Amygdala (tissue), 56 donors: ENCODE measurements at regions not wholly inside any gene's neighbourhood (a gene's known extent, or its start where the extent isn't known, plus 50 kb on each side); places are given as distances from the start of the nearest gene placed in this dataset.
"Not testable (repeated sequence)": the region's sequence is repeated elsewhere in the genome, so short reads cannot be mapped to it uniquely, and the experiment has no call there.

Experiments used
- DNase-seq, 56 donors: peaks; one replicate each; lab custom pipeline; 2025; lab: John Stamatoyannopoulos, UW

DNA sequence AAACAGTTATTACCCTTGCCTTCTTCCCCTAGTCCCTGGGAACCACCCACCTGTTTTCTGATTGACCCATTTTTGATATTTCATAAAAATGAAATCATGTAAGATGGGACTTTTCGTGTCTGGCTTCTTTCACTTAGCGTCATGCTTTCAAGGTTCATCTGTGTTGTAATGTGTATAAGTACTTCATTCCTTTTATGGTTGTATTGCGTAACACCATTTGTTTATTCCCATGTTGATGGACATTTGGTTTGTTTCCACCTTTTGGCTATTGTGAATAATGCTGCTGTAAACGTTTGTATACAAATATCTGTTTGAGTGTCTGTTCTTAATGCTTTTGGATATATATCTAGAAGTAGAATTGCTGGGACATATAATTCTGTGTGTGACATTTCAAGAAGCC lies 650.1 kb upstream of the COX7C start:
- DNase-seq: no peak

DNA sequence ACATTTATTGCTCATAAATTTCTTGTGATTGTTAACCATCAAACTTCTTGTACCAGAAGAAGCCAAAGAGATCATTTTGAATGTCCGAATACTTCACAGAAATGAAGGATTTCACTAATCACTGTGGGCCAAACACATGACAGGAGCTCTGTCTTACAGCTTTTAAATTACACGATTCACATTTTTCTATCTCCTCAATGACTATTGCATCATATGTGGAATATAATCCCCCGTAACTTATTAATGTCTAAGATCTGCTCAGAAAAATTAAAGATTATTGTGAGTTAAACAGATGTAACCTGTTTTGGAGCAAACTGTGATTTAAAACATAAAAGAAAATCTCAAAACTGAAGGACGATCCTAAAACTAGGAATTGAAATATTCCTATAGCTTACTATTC lies 645.2 kb upstream of the COX7C start:
- DNase-seq: no peak

DNA sequence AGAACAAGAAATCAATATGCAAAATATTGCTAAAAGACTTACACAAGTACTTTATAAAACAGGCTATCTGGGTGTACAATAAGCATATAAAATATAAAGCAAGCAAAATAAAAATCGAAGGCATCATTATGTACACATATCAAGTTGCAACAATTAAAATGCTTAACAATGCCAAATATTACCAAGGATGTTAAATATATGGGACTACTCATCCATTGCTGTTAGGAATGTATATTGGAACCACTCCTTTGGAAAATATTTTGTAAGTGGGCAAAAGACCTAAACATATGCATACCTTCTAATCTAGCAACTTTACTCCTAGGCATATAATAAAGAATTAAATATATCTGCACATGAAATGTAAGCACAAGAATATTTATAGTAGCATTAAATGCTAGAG lies 632.6 kb upstream of the COX7C start:
- no peak for DNase-seq

DNA sequence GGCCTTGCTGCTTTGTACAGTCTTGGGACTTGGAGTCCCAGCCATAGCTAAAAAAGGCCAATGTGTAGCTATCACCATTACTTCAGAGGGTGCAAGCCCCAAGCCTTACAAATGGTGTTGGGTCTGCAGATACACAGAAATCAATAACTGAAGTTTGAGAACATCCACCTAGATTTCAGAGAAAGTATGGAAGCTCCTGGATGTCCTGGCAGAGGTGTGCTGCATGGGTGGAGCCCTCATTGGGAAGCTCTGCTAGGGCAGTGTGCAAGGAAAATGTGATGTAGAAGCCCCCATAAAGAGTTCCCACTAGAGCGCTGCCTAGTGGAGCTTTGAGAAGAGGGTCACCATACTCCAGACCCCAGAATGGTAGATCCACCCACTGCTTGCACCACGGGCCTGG lies 626.7 kb upstream of the COX7C start:
- no peak for DNase-seq

DNA sequence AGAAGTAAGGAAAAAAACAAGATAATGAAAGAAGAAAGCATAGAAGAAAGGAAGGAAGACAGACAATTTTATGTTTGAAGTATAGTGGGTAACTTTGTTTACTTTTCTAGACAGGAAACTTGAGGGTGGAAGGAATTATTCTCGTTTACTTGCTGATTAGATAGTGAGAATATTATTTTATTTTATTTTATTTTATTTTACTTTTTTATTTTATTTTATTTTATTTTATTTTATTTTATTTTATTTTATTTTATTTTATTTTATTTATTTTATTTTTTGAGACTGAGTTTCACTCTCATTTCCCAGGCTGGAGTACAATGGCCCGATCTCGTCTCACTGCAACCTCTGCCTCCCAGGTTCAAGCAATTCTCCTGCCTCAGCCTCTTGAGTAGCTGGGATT lies 623.1 kb upstream of the COX7C start:
- not testable (repeated sequence) for DNase-seq

DNA sequence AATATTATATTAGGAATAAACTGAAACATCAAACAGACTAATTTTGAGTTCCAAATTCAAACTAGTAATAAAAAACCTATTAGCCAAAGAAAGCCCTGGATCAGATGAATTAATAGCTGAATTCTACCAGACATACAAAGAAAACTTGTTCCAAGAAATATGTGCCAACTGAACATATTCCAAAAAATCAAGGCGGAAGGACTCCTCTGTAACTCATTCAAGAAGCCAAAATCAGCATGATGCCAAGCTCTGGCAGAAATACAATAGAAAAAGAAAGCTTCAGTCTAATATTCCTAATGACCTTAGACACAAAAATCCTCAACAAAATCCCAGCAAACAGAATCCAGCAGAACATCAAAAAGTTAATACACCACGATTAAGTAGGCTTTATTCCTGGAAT lies 619.1 kb upstream of the COX7C start:
- no peak for DNase-seq

DNA sequence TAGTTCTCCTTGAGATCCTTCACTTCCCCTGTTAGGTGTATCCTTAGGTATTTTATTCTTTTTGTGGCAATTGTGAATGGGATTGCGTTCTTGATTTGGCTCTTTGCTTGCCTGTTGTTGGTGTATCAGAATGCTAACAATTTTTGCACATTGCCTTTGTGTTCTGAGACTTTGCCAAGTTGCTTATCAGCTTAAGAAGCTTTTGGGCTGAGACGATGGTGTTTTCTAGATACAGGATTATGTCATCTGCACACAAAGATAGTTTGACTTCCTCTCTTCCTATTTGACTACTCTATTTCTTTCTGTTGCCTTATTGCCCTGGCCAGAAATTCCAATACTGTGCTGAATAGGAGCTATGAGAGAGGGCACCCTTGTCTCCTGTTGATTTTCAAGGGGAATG lies 609.4 kb upstream of the COX7C start:
- DNase-seq: no peak

DNA sequence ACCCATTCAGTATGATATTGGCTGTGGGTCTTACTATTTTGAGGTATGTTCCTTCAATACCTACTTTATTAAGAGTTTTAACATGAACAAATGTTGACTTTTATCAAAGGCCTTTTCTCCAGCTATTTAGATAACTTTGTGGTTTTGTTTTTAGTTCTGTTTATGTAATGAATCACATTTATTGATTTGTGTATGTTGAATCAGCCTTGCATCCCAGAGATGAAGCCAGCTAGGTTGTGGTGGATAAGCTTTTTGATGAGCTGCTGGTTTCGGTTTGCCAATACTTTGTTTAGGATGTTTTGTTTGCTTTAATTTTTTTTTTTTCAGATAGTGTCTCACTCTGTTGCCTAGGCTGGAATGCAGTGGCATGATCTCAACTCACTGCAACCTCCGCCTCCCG lies 609.0 kb upstream of the COX7C start:
- no peak for DNase-seq

DNA sequence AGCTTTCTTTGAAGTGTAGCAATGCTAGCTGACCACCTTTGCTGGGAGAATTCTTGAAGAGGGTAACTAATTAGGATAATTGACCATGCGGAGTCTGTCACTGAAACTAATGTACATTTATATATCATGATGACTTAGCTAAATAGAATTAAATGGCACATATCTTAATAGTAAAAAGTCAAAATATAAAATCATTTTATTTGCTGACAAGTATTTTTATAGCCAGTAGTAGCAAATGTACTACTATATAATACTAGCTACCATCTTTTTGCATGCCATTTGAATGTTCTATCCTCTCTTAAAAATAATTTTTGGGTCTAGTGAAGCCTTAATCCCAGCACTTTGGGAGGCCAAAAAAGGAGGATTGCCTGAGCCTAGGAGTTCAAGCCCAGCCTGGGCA lies 605.8 kb upstream of the COX7C start:
- DNase-seq: no peak

DNA sequence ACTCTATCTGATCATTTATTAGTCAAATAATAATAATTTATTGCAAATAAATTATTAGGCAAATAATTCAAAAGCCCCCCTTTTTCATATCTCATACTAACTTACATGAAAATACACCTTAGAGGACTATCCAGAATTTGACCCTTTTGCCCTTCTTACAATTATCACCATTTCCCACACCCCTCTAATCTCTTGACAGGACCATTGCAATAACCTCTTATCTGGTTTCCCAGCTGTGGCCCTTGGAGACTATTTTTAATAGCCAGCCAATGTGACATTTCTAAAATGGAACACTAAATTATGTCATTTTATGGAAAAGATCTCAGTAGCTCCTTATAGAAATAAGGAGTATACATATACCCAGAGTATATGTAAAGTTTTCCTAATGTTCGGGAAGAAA lies 588.4 kb upstream of the COX7C start:
- no peak for DNase-seq

DNA sequence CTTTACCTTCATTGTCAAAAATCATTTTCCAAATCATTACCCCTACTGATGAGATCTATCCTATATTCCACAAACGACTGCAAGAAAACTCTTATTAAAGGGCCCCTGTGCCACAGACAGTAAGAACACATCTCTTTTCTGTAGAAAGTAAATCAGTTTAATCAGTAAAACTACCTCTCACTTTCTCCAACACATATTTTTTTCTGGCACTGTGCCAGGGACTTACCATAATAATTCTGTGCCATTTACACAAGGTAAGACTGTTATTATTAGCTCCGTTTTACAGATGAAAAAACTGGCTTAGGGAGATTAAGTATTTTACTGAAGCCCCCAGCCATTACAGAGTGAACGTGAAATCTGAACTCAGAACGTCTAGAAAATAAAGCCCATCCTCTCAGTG lies 587.0 kb upstream of the COX7C start:
- DNase-seq: no peak

DNA sequence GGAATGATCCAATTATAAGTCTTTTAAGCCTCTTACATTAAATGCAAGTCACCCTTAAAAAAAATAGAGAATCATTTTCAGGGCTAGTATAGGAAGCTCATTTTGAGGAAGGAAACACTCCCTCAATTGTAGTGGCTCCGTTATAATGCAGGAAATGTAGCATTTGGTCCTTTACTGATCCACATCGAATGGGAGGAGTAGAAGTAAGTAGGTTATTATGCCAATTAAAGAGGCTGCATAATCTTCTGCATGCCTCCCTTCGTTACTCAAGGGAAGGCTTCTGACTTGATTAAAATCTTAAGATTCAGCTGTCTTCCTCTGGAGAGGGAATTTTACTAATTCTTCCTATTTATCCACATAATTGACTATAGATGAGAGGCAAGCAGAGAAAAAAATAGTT lies 579.2 kb upstream of the COX7C start:
- DNase-seq: no peak

DNA sequence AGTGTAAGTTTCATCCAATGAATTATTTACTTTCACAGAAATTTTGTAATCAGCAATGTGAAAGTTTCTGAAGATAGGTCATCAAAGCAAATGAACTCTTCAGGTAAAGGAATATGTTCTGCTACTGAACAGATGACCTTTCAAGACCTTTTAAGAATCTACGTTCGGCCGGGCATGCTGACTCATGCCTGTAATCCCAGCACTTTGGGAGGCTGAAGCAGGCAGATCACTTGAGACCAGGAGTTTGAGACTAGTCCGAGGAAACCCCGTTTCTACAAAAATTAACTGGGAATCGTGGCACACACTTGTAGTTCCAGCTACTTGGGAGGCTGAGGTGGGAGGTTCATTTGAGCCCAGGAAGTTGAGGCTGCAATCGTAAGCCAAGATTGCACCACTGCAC lies 578.4 kb upstream of the COX7C start:
- DNase-seq: no peak

DNA sequence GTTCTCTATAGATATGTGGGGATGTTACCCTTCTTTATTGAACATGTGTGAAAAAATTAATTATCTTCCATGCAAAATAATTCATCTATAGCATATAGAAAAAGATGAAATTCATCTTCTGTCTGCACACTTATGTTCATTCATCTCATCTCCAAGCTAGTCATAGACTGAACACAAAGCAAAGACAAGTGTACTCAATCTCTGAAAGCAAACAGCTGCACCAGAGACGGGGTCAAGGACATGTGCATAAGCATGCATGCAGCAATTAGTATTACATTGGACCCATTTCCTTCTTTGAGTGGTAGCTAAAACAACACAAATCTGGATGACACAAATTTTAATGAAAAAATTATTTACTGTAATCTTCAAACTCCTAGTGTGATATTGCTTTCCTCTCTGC lies 547.0 kb upstream of the COX7C start:
- DNase-seq: no peak

DNA sequence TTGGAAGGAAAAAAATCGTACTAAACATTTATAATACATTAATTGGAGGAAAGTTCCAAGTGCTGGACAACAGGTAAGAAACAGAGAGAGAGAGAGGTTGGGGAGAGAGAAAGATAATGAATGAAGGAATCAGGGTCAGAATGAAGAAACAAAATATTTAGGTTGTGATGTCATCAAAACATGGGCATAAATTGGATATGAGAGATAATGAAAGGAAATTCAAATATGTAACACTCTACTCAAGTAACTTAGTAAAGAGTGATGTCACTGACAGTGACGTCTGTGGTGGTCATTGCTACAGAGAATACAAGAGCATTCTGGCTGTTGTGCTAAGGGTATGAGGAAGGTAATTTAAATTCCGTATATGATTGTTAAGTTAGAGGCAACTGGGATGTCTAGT lies 543.4 kb upstream of the COX7C start:
- no peak for DNase-seq

DNA sequence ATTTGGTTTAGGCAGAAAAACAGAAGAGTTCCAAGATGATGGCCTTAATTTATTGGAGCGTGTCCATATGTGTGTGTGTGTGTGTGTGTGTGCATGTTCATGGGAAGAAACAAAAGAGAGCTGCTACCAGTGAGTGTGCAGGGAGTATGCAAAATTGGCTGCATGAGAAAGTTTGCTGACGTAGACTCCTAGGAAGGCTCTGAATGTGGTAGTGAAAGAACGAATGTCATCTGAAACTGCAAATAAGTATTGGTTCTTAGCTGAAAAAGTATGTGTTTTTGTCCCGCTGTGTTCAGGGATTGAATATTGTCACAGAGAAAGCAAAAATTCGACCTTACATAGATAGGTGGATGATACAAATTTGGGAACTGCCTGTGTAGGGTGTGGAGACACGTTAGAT lies 542.6 kb upstream of the COX7C start:
- no peak for DNase-seq

DNA sequence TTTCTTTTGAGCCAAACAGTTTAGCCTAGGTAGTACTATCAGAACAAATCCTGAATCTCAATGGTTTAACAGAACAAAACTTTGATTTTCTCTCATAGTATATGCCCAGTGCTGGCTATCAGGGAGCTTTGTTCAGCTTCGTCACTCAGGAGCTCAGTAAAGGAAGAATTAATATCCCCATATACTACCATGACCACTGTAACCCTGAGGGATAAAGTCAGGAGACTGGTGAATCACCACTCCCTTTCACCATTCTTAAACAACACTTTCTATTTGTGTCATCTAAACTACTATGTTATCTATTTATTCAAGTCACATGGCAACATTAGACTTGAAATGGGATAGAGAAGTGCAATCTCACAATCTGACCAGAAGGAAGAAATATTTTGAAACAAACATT lies 522.6 kb upstream of the COX7C start:
- no peak for DNase-seq

DNA sequence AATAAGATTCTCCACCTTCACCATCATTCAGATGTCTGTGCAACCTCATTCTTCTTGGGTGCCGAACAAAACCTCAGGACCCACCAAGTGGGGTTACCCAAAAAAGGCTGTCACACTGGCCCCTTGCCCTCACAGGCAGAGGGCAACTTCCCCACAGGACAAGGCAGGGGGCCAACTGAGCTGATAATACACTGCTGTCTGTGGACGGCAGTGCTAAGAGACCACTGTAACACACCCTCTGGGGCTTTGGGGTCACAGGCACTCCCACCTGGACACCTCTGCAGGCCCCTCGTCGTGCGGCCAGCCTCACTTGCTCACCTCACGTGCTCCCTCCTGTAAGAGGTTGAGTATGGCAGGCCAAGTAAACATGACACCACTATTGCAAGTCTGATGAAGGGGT lies 515.8 kb upstream of the COX7C start:
- DNase-seq: no peak

DNA sequence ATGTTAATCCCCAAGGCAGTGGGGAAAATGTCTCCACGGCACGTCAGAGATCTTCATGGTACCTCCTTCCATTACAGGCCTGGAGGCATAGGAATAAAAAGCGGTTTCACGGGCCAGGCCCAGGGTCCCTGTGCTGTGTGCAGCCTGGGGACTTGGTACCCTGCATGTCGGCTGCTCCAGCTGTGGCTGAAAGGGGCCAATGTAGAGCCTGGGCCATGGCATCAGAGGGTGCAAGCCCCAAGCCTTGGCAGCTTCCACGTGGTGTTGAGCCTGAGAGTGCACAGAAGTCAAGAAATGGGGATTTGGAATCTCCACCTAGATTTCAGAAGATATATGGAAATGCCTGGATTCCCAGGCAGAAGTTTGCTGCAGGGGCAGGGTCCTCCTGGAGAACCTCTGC lies 508.9 kb upstream of the COX7C start:
- DNase-seq: no peak

DNA sequence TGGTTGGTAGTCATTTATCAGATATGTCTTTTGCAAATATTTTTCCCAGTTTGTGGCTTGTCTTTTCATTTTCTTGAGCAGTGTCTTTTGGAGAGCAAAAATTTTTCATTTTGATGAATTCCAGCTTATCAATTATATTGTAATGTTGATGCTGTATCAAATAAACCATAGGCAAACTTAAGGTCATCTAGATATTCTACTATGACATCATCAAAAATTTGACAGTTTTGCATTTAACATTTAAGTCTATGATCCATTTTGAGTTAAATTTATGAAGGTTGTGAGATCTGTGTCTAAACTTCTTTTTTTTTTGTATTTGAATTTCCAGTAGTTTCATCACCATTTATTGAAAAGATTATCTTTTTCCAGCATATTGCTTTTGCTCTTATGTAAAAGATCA lies 505.5 kb upstream of the COX7C start:
- DNase-seq: no peak

DNA sequence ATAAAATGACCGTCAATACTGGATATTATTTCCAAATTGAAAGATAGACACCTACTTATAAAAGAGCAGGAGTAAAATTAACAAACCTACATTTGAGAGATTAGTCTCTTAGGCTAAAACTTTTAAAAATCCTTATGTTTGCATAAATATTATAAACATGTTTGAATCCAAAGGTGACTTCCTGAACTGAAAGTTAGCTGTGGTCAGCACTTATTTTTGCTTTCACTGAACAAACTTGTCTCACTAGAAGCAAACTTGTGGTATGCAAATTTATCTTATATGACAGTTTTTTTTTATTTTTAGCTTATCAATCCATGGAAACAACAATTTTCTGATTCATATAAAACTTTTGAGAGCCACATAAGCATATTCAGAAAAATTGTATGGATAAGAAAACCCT lies 502.6 kb upstream of the COX7C start:
- no peak for DNase-seq

DNA sequence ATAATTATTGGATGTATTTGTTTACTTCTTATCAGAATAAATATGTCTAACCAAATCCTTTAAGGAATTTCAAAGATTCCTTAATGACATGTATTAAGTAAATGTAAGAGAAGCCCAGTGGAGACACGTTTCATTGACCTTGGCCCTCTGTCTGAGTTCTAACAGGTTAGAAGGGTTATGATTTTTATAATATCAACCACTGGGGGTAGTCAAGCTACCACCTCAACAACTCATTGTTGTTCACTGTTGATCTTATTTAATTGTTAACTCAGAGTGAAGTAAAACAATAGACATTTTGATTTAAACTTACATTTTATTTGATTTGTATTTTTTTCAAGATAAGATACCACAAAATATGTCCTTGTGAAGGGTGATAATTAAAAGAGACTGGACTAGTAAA lies 499.2 kb upstream of the COX7C start:
- DNase-seq: no peak

DNA sequence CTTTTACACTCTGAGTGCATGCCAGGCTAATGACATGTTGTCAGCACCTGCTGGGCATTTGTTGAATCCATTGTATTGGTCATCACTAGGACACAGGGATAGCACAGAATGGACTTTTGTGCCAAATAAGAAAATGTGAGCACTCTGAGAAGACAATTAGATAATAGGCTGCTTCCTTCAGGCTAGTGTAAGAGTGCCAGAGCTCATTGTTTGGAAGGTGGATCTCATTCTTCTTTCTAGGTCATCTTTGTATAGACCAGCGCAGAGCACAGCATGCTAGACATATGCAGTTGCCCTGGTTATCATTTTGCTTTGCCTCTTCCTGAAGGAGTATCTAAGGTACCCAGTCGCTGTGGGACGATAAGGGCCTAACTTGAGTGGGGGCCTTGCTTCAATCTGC lies 493.4 kb upstream of the COX7C start:
- no peak for DNase-seq
